ENCODE measurements at regions not wholly inside any gene's neighbourhood (a gene's known extent, or its start where the extent isn't known, plus 50 kb on each side); places are given as distances from the start of the nearest gene placed in this dataset.
A peak's percentile ranks its signal among the peaks of the same experiment; 100 is the strongest.
"Not testable (repeated sequence)": the region's sequence is repeated elsewhere in the genome, so short reads cannot be mapped to it uniquely, and the experiment has no call there.

GRCh38 chr16:63171545-63171944 is 1135.3 kb upstream of the CDH8 start:
- DNase-seq (no peak), ATAC-seq (no peak)
- intact Hi-C loops (cut with DNase I), result no loop called here
- Histone ChIP-seq H3K4me1 (ENCODE audit: control insufficient read depth, insufficient read depth, low read length) (no peaks in the 10 kb centered on the region), H3K27me3 (ENCODE audit: control insufficient read depth, insufficient read depth) (no peaks in the 10 kb centered on the region), H3K4me3 (ENCODE audit: low read length) (no peak overlapping the region), H3K27ac (ENCODE audit: low read length) (no peak overlapping the region), H3K9me3 (ENCODE audit: control insufficient read depth, low read length) (no peaks in the 10 kb centered on the region)

GRCh38 chr16:63169100-63169499 is 1132.9 kb upstream of the CDH8 start:
- ATAC-seq, result no peak
- Histone ChIP-seq H3K27ac (ENCODE audit: low read length) (no peak overlapping the region), H3K27me3 (ENCODE audit: control insufficient read depth, insufficient read depth) (no peaks in the 10 kb centered on the region), H3K4me3 (ENCODE audit: low read length) (no peak overlapping the region), H3K4me1 (ENCODE audit: control insufficient read depth, insufficient read depth, low read length) (no peaks in the 10 kb centered on the region), H3K9me3 (ENCODE audit: control insufficient read depth, low read length) (no peaks in the 10 kb centered on the region)
- no peak for DNase-seq
- intact Hi-C loops (cut with DNase I), result no loop called here
- WGBS, result 66% methylated on average over 2 of the region's 2 CpGs

DNA sequence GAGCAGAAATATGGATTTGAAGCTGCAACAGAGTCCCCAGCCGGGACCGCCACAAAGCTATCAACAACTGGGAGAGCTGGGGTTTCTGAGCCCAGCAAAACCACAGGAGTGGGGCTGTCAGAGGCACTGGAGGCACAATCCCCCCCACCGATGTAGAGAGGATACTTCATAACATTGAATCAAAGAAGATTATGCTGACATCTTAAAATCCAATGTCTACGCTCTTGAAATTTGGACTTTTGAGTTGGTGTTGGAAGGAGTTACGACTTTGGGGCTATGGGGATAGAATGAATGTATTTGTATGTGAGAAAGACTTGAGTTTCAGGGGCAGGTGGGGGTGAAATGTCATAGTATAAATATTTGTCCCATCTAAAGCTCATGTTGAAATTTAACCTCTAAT is 1121.6 kb upstream of the CDH8 start:
- H3K27me3 ChIP-seq (ENCODE audit: control insufficient read depth, insufficient read depth), result no peaks in the 10 kb centered on the region
- DNase-seq (no peak), ATAC-seq (no peak)
- H3K27ac ChIP-seq (ENCODE audit: low read length), result no peak overlapping the region
- H3K9me3 ChIP-seq (ENCODE audit: control insufficient read depth, low read length), result no peaks in the 10 kb centered on the region
- H3K4me1 ChIP-seq (ENCODE audit: control insufficient read depth, insufficient read depth, low read length), result no peaks in the 10 kb centered on the region
- WGBS, result 90% methylated on average over 5 of the region's 5 CpGs
- intact Hi-C loops (cut with DNase I), result no loop called here
- no peak overlapping the region for H3K4me3 ChIP-seq (ENCODE audit: low read length)

DNA sequence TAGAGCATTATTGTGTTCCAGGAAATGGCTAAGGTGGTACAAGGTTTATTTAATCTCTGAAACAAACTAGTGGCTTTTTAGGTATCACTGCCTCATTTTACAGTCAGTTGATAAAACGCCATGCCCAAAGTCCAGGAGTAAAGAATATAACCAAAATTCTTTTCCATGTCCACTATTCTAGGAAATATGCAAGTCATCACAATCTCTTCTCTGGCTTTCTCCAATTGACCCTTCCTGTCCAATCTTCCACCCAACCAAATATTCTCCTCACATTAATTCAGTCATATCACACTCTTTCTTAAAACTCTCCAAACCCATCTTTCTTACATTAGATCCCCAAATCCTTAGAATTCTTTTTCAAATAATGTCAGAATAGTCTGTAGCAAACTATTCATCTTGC is 1110.0 kb upstream of the CDH8 start:
- no peaks in the 10 kb centered on the region for H3K27me3 ChIP-seq (ENCODE audit: control insufficient read depth, insufficient read depth)
- H3K4me3 ChIP-seq (ENCODE audit: low read length), result no peak overlapping the region
- 58% methylated on average over 1 of the region's 1 CpG for WGBS
- no peaks in the 10 kb centered on the region for H3K9me3 ChIP-seq (ENCODE audit: control insufficient read depth, low read length)
- no peak for ATAC-seq
- intact Hi-C loops (cut with DNase I), result no loop called here
- no peak overlapping the region for H3K27ac ChIP-seq (ENCODE audit: low read length)
- no peak for DNase-seq
- H3K4me1 ChIP-seq (ENCODE audit: control insufficient read depth, insufficient read depth, low read length), result peaks cover 2% of the 10 kb centered on the region

GRCh38 chr16:63145411-63145810 is 1109.2 kb upstream of the CDH8 start:
- peak in 1 of 2 donors; percentile 75 for ATAC-seq
- WGBS, result 87% methylated on average over 1 of the region's 1 CpG
- intact Hi-C loops (cut with DNase I), result no loop called here

GRCh38 chr16:63135069-63135468 is 1098.8 kb upstream of the CDH8 start:
- WGBS, result 53% methylated on average over 2 of the region's 2 CpGs
- H3K4me3 ChIP-seq (ENCODE audit: low read length), result no peak overlapping the region
- no peak for DNase-seq
- no peak overlapping the region for H3K27ac ChIP-seq (ENCODE audit: low read length)
- no peaks in the 10 kb centered on the region for H3K27me3 ChIP-seq (ENCODE audit: control insufficient read depth, insufficient read depth)
- intact Hi-C loops (cut with DNase I), result no loop called here
- H3K9me3 ChIP-seq (ENCODE audit: control insufficient read depth, low read length), result no peaks in the 10 kb centered on the region
- H3K4me1 ChIP-seq (ENCODE audit: control insufficient read depth, insufficient read depth, low read length), result no peaks in the 10 kb centered on the region
- no peak for ATAC-seq

More at GRCh38 chr16:63145411-63145810, 1109.2 kb upstream of the CDH8 start:
- Histone ChIP-seq H3K27ac (ENCODE audit: low read length) (no peak overlapping the region), H3K27me3 (ENCODE audit: control insufficient read depth, insufficient read depth) (no peaks in the 10 kb centered on the region), H3K4me1 (ENCODE audit: control insufficient read depth, insufficient read depth, low read length) (peaks cover 2% of the 10 kb centered on the region), H3K9me3 (ENCODE audit: control insufficient read depth, low read length) (no peaks in the 10 kb centered on the region), H3K4me3 (ENCODE audit: low read length) (no peak overlapping the region)
- peak in 1 of 3 donors; percentile 35 for DNase-seq

DNA sequence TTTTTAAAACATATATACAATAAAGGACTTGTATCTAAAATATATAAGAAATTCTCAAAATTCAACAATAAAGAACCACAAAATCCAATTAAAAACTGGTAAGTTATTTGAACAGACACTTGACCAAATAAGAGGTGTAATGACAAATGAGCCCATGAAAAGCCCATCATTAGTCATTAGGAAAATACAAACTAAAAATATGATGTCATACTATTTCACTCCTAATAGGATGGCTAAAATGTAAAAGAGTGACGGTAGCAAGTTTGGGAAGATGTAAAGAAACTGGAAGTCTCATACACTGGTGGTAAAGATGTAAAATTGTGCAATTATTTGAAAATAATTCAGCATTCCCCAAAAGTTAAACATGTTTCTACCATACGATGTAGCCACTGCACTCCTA is 1095.3 kb upstream of the CDH8 start:
- DNase-seq (no peak), ATAC-seq (no peak)
- H3K9me3 ChIP-seq (ENCODE audit: control insufficient read depth, low read length), result no peaks in the 10 kb centered on the region
- WGBS, result 73% methylated on average over 2 of the region's 2 CpGs
- no peaks in the 10 kb centered on the region for H3K4me1 ChIP-seq (ENCODE audit: control insufficient read depth, insufficient read depth, low read length)
- H3K4me3 ChIP-seq (ENCODE audit: low read length), result no peak overlapping the region
- intact Hi-C loops (cut with DNase I), result no loop called here
- H3K27me3 ChIP-seq (ENCODE audit: control insufficient read depth, insufficient read depth), result no peaks in the 10 kb centered on the region
- H3K27ac ChIP-seq (ENCODE audit: low read length), result no peak overlapping the region

- Histone ChIP-seq H3K4me3 (ENCODE audit: low read length) (no peak overlapping the region), H3K27me3 (ENCODE audit: control insufficient read depth, insufficient read depth) (no peaks in the 10 kb centered on the region), H3K9me3 (ENCODE audit: control insufficient read depth, low read length) (no peaks in the 10 kb centered on the region), H3K27ac (ENCODE audit: low read length) (no peak overlapping the region), H3K4me1 (ENCODE audit: control insufficient read depth, insufficient read depth, low read length) (no peaks in the 10 kb centered on the region)
- ATAC-seq (no peak), DNase-seq (no peak)
- 89% methylated on average over 4 of the region's 4 CpGs for WGBS
- intact Hi-C loops (cut with DNase I), result no loop called here
Measured at GRCh38 chr16:63130942-63131341, 1094.7 kb upstream of the CDH8 start.

GRCh38 chr16:63129411-63130125 is 1093.3 kb upstream of the CDH8 start:
- intact Hi-C loops (cut with DNase I), result no loop called here
- H3K9me3 ChIP-seq (ENCODE audit: control insufficient read depth, low read length), result no peaks in the 10 kb centered on the region
- DNase-seq (peak in 1 of 3 donors; percentile 39), ATAC-seq (peak in 1 of 2 donors; percentile 22)
- 96% methylated on average over 46 of the region's 46 CpGs for WGBS
- H3K27ac ChIP-seq (ENCODE audit: low read length), result no peak overlapping the region
- no peak overlapping the region for H3K4me3 ChIP-seq (ENCODE audit: low read length)
- no peaks in the 10 kb centered on the region for H3K27me3 ChIP-seq (ENCODE audit: control insufficient read depth, insufficient read depth)
- no peaks in the 10 kb centered on the region for H3K4me1 ChIP-seq (ENCODE audit: control insufficient read depth, insufficient read depth, low read length)

DNA sequence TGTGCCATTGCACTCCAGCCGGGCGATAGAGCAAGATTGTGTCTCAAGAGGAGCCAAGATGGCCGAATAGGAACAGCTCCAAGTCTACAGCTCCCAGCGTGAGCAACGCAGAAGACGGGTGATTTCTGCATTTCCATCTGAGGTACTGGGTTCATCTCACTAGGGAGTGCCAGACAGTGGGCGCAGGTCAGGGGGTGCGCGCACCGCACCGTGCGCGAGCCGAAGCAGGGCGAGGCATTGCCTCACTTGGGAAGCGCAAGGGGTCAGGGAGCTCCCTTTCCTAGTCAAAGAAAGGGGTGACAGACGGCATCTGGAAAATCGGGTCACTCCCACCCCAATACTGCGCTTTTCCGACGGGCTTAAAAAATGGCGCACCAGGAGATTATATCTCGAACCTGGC is 1083.7 kb upstream of the CDH8 start:
- DNase-seq; H3K27me3 ChIP-seq (ENCODE audit: control insufficient read depth, insufficient read depth); intact Hi-C loops (cut with DNase I); H3K9me3 ChIP-seq (ENCODE audit: control insufficient read depth, low read length); H3K4me3 ChIP-seq (ENCODE audit: low read length); ATAC-seq; H3K27ac ChIP-seq (ENCODE audit: low read length); H3K4me1 ChIP-seq (ENCODE audit: control insufficient read depth, insufficient read depth, low read length): not testable (repeated sequence)
- 95% methylated on average over 23 of the region's 23 CpGs for WGBS

GRCh38 chr16:63100082-63100481 is 1063.8 kb upstream of the CDH8 start:
- H3K9me3 ChIP-seq (ENCODE audit: control insufficient read depth, low read length), result no peaks in the 10 kb centered on the region
- intact Hi-C loops (cut with DNase I), result no loop called here
- WGBS, result 82% methylated on average over 2 of the region's 2 CpGs
- no peak overlapping the region for H3K4me3 ChIP-seq (ENCODE audit: low read length)
- H3K4me1 ChIP-seq (ENCODE audit: control insufficient read depth, insufficient read depth, low read length), result no peaks in the 10 kb centered on the region
- peak in 1 of 3 donors; percentile 19 for DNase-seq
- H3K27ac ChIP-seq (ENCODE audit: low read length), result no peak overlapping the region
- no peaks in the 10 kb centered on the region for H3K27me3 ChIP-seq (ENCODE audit: control insufficient read depth, insufficient read depth)
- ATAC-seq, result peak; percentile 35 to 57

DNA sequence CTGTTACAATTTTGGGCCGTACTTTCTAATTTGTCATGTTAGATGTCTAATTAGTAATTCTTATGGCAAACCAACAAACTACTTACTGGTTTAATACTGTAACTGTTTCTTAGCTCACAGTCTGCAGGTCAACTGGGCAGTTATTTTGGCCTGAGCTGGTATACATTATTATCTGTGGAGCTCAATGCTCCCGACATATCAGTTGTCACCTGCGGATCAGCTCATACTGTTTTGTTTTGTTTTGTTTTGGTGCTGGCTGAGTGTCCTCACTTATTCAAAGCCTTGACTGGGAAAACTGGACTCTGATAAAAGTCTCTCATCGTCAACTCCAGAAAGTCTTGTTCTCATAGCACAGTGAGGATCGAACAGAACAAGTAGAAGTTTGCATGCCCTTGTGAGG is 1060.6 kb upstream of the CDH8 start:
- DNase-seq, result no peak
- 65% methylated on average over 5 of the region's 5 CpGs for WGBS
- intact Hi-C loops (cut with DNase I), result no loop called here
- H3K4me3 ChIP-seq (ENCODE audit: low read length), result no peak overlapping the region
- peak in 1 of 2 donors; percentile 66 for ATAC-seq
- H3K27ac ChIP-seq (ENCODE audit: low read length), result no peak overlapping the region
- no peaks in the 10 kb centered on the region for H3K9me3 ChIP-seq (ENCODE audit: control insufficient read depth, low read length)
- no peaks in the 10 kb centered on the region for H3K27me3 ChIP-seq (ENCODE audit: control insufficient read depth, insufficient read depth)
- H3K4me1 ChIP-seq (ENCODE audit: control insufficient read depth, insufficient read depth, low read length), result no peaks in the 10 kb centered on the region

Data from right cardiac atrium (tissue), 5 donors.